CD4-positive, alpha-beta memory T cell (primary cell): ENCODE measurements at regions not wholly inside any gene's neighbourhood (a gene's known extent, or its start where the extent isn't known, plus 50 kb on each side); places are given as distances from the start of the nearest gene placed in this dataset.

Experiments used
- CTCF ChIA-PET: fragments of 350-600 bp; sonication (Branson Sonifier 250); formaldehyde crosslinking; loops from one replicate; lab custom pipeline; 2021; ENCODE audit warnings: inconsistent platforms; ENCODE audit not compliant: partially characterized antibody; lab: Charles Lee
- POLR2A ChIA-PET: fragments of 350-600 bp; sonication (Branson Sonifier 250); formaldehyde crosslinking; loops from one replicate; lab custom pipeline; 2021; ENCODE audit not compliant: partially characterized antibody; lab: Charles Lee
- DNase-seq, 5 donors: peaks; one replicate each; pipeline versions ENCODE4 v3.0.0 to v3.0.0-alpha.2; 2020 to 2022; ENCODE audit warnings: mixed read lengths in 1 of 5
- H3K27ac ChIP-seq: one replicate; pipeline ENCODE4 v1.7.0; 2013; ENCODE audit warnings: low read depth, low read length
- H3K27me3 ChIP-seq: 2 replicates; pipeline ENCODE4 v1.7.0; 2013; ENCODE audit warnings: mild to moderate bottlenecking, low read length, moderate library complexity; ENCODE audit not compliant: insufficient read depth
- H3K36me3 ChIP-seq: 2 replicates; pipeline ENCODE4 v1.7.0; 2013; ENCODE audit warnings: mild to moderate bottlenecking, low read length, moderate library complexity; ENCODE audit not compliant: insufficient read depth
- H3K4me1 ChIP-seq: 2 replicates; pipeline ENCODE4 v1.7.0; 2013; ENCODE audit warnings: mild to moderate bottlenecking, low read length, moderate library complexity; ENCODE audit not compliant: insufficient read depth
- H3K4me3 ChIP-seq, 2 donors: one replicate each; pipeline ENCODE4 v1.7.0; 2013; ENCODE audit warnings: low read length in 2 of 2, mild to moderate bottlenecking in 1 of 2
- H3K9me3 ChIP-seq, 2 donors: one replicate each; pipeline ENCODE4 v1.7.0; 2013; ENCODE audit warnings: low read length in 2 of 2, control low read depth in 1 of 2; ENCODE audit not compliant: control insufficient read depth in 1 of 2
- H3K27ac Mint-ChIP-seq, 7 donors: one replicate each; pipeline ENCODE4 v1.8.0; 2020 to 2021; ENCODE audit warnings: mixed read lengths in 7 of 7, mild to moderate bottlenecking in 6 of 7, inconsistent platforms in 3 of 7, moderate library complexity in 3 of 7
- H3K27me3 Mint-ChIP-seq, 2 donors: one replicate each; pipeline ENCODE4 v1.8.0; 2020 to 2021; ENCODE audit warnings: mixed read lengths in 2 of 2
- H3K36me3 Mint-ChIP-seq, 2 donors: one replicate each; pipeline ENCODE4 v1.8.0; 2020 to 2021; ENCODE audit warnings: mixed read lengths in 2 of 2, inconsistent platforms in 1 of 2, mild to moderate bottlenecking in 1 of 2
- H3K4me1 Mint-ChIP-seq, 4 donors: one replicate each; pipeline ENCODE4 v1.8.0; 2020 to 2021; ENCODE audit warnings: mixed read lengths in 4 of 4, mild to moderate bottlenecking in 1 of 4
- H3K4me3 Mint-ChIP-seq, 8 donors: one replicate each; pipeline ENCODE4 v1.8.0; 2020 to 2021; ENCODE audit warnings: mixed read lengths in 8 of 8, mild to moderate bottlenecking in 7 of 8, moderate library complexity in 6 of 8, inconsistent platforms in 3 of 8
- H3K9me3 Mint-ChIP-seq, 8 donors: one replicate each; pipeline ENCODE4 v1.8.0; 2020 to 2021; ENCODE audit warnings: mixed read lengths in 8 of 8, mild to moderate bottlenecking in 5 of 8, inconsistent platforms in 3 of 8, moderate library complexity in 1 of 8
- intact Hi-C: fragments of 100-400 bp; cut with micrococcal nuclease; formaldehyde crosslinking; loops from one replicate; pipeline ENCODE4 v1.15.1; 2023

GRCh38 chr3:20668411-20668810 is 482.4 kb upstream of the SGO1 start:
- Mint-ChIP-seq H3K9me3 (peaks cover 2 to 52% (median 10%) of the 10 kb centered on the region in 8 donors), H3K27ac (no peak overlapping the region), H3K4me3 (no peak overlapping the region), H3K36me3 (peaks cover 3 to 4% of the 10 kb centered on the region in 2 donors), H3K4me1 (no peaks in the 10 kb centered on the region), H3K27me3 (no peaks in the 10 kb centered on the region)
- no peaks in the 10 kb centered on the region for H3K27me3 ChIP-seq
- H3K4me1 ChIP-seq, result no peaks in the 10 kb centered on the region
- H3K27ac ChIP-seq, result no peak overlapping the region
- intact Hi-C loops, result no loop called here
- DNase-seq, result no peak
- H3K36me3 ChIP-seq, result no peaks in the 10 kb centered on the region
- H3K9me3 ChIP-seq, result no peaks in the 10 kb centered on the region
- no peak overlapping the region for H3K4me3 ChIP-seq
- CTCF ChIA-PET, result no interaction called here
- POLR2A ChIA-PET, result no interaction called here

DNA sequence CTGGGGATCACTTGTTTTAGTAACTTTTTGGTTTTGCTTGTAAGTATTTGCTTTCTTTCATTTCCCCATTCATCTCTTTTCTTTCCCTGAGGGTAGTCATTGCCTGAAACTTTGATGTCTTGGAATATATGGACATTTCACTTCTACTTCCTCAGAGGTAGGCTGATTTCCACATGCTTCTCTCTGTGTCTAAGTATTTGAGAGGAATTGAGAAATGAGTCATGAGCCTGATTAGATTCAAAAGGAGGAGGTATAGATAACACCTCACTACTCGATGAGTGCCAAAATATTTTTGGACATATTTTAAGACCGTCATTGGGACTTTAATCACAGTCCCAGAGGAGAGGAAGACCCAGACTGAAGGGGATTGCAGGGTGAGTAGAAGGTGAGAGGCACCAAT is 480.1 kb upstream of the SGO1 start:
- peaks cover 0 to 37% (median 15%) of the 10 kb centered on the region in 8 donors for H3K9me3 Mint-ChIP-seq
- no peak overlapping the region for H3K27ac Mint-ChIP-seq
- H3K4me1 Mint-ChIP-seq, result no peaks in the 10 kb centered on the region
- no peak for DNase-seq
- H3K27me3 ChIP-seq, result no peaks in the 10 kb centered on the region
- intact Hi-C loops, result no loop called here
- POLR2A ChIA-PET, result no interaction called here
- no peaks in the 10 kb centered on the region for H3K4me1 ChIP-seq
- H3K36me3 Mint-ChIP-seq, result no peaks in the 10 kb centered on the region
- no peaks in the 10 kb centered on the region for H3K27me3 Mint-ChIP-seq
- CTCF ChIA-PET, result no interaction called here
- no peaks in the 10 kb centered on the region for H3K9me3 ChIP-seq
- H3K36me3 ChIP-seq, result no peaks in the 10 kb centered on the region
- H3K4me3 Mint-ChIP-seq, result no peak overlapping the region
- H3K4me3 ChIP-seq, result no peak overlapping the region
- no peak overlapping the region for H3K27ac ChIP-seq

- Mint-ChIP-seq H3K27me3 (no peaks in the 10 kb centered on the region), H3K4me1 (no peaks in the 10 kb centered on the region), H3K9me3 (peaks cover 0 to 49% (median 29%) of the 10 kb centered on the region in 8 donors), H3K27ac (peak overlapping the region in 1 of 7 donors; percentile 25), H3K4me3 (no peak overlapping the region), H3K36me3 (no peaks in the 10 kb centered on the region)
- POLR2A ChIA-PET, result no interaction called here
- no peak overlapping the region for H3K27ac ChIP-seq
- H3K36me3 ChIP-seq, result no peaks in the 10 kb centered on the region
- no peaks in the 10 kb centered on the region for H3K9me3 ChIP-seq
- DNase-seq, result no peak
- intact Hi-C loops, result no loop called here
- CTCF ChIA-PET, result no interaction called here
- no peaks in the 10 kb centered on the region for H3K4me1 ChIP-seq
- H3K4me3 ChIP-seq, result no peak overlapping the region
- H3K27me3 ChIP-seq, result no peaks in the 10 kb centered on the region
Observed at GRCh38 chr3:20658491-20658890, 472.5 kb upstream of the SGO1 start.

DNA sequence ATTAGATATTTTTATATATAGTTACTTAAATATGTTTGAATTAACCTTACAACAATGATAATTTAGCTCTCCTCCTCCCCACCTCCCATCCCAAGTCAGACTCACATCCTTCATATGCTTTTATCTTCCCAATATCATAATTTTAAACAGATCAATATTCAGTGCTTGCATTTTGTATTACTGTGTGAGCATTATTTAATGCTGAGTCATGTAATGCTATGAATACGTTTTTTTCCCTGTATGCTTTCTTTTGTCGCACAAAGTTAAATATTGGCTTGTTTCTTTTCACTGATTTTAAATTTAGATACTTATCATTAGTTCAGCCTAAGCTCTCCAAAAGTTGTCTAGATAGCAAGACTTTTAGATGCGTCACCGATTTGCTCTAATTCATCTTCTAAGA is 471.6 kb upstream of the SGO1 start:
- H3K36me3 ChIP-seq, result no peaks in the 10 kb centered on the region
- H3K4me3 ChIP-seq, result no peak overlapping the region
- H3K4me3 Mint-ChIP-seq, result no peak overlapping the region
- no peaks in the 10 kb centered on the region for H3K4me1 Mint-ChIP-seq
- no peak overlapping the region for H3K27ac Mint-ChIP-seq
- intact Hi-C loops, result no loop called here
- ChIA-PET POLR2A (no interaction called here), CTCF (no interaction called here)
- no peaks in the 10 kb centered on the region for H3K36me3 Mint-ChIP-seq
- no peak overlapping the region for H3K27ac ChIP-seq
- no peaks in the 10 kb centered on the region for H3K27me3 Mint-ChIP-seq
- H3K4me1 ChIP-seq, result no peaks in the 10 kb centered on the region
- no peaks in the 10 kb centered on the region for H3K27me3 ChIP-seq
- peaks cover 0 to 43% (median 28%) of the 10 kb centered on the region in 8 donors for H3K9me3 Mint-ChIP-seq
- H3K9me3 ChIP-seq, result no peaks in the 10 kb centered on the region
- no peak for DNase-seq

- intact Hi-C loops, result no loop called here
- no peak for DNase-seq
- no peaks in the 10 kb centered on the region for H3K4me1 ChIP-seq
- CTCF ChIA-PET, result no interaction called here
- POLR2A ChIA-PET, result no interaction called here
- H3K36me3 Mint-ChIP-seq, result no peaks in the 10 kb centered on the region
- H3K36me3 ChIP-seq, result no peaks in the 10 kb centered on the region
- H3K4me3 ChIP-seq, result no peak overlapping the region
- no peaks in the 10 kb centered on the region for H3K27me3 Mint-ChIP-seq
- no peak overlapping the region for H3K27ac ChIP-seq
- no peaks in the 10 kb centered on the region for H3K27me3 ChIP-seq
- H3K9me3 ChIP-seq, result no peaks in the 10 kb centered on the region
- H3K4me1 Mint-ChIP-seq, result no peaks in the 10 kb centered on the region
- peaks cover 0 to 41% (median 14%) of the 10 kb centered on the region in 8 donors for H3K9me3 Mint-ChIP-seq
- no peak overlapping the region for H3K27ac Mint-ChIP-seq
- H3K4me3 Mint-ChIP-seq, result no peak overlapping the region
Observed at GRCh38 chr3:20652231-20652986, 466.4 kb upstream of the SGO1 start.

DNA sequence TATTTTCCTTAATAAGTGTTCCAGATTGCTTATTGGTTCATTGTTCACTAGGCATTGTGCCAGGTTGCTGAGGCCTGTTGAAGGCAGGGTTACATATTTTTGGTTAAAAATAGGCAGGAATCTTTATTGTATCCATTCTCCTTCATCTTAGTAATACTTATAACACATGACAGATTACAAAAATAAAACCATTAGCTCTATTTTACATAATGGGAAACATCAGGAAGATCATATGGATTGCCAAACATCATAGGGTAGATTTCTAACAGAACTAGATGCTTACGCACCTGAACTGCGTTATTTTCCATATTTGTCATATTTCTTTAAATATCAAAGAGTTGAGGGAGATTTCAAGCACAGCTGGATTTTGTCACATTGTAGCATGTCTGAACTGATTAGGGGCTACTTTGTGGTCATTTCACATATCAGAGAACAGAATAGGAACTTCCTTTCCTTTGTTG is 462.9 kb upstream of the SGO1 start:
- Mint-ChIP-seq H3K9me3 (peaks cover 0 to 46% (median 15%) of the 10 kb centered on the region in 8 donors), H3K27ac (no peak overlapping the region), H3K36me3 (no peaks in the 10 kb centered on the region), H3K27me3 (no peaks in the 10 kb centered on the region), H3K4me1 (no peaks in the 10 kb centered on the region), H3K4me3 (no peak overlapping the region)
- ChIA-PET CTCF (no interaction called here), POLR2A (no interaction called here)
- no peaks in the 10 kb centered on the region for H3K4me1 ChIP-seq
- H3K4me3 ChIP-seq, result no peak overlapping the region
- no peak for DNase-seq
- H3K27ac ChIP-seq, result no peak overlapping the region
- H3K36me3 ChIP-seq, result no peaks in the 10 kb centered on the region
- no peaks in the 10 kb centered on the region for H3K9me3 ChIP-seq
- intact Hi-C loops, result no loop called here
- no peaks in the 10 kb centered on the region for H3K27me3 ChIP-seq

DNA sequence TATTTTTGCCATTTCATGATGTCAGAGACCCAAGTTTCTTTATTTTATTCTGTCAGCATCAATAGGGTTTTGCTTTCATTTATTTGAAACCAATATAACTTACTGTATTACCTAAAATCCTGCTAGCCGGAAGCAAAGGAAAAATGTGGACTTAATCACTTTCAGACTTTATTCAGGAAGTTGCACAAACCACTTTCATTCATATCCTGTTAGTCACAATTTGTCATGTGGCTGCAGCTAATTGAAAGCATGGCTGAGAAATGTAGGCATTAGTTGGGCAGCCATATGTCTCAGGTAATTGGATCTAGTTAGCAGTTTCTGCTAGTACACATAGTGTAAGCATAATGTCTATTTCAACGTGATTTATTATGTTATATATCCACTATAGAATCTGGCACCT is 462.3 kb upstream of the SGO1 start:
- ChIA-PET CTCF (no interaction called here), POLR2A (no interaction called here)
- H3K9me3 ChIP-seq, result no peaks in the 10 kb centered on the region
- H3K27me3 Mint-ChIP-seq, result no peaks in the 10 kb centered on the region
- H3K36me3 Mint-ChIP-seq, result no peaks in the 10 kb centered on the region
- intact Hi-C loops, result no loop called here
- no peak for DNase-seq
- no peak overlapping the region for H3K4me3 ChIP-seq
- no peaks in the 10 kb centered on the region for H3K27me3 ChIP-seq
- H3K9me3 Mint-ChIP-seq, result peaks cover 0 to 47% (median 14%) of the 10 kb centered on the region in 8 donors
- H3K27ac ChIP-seq, result no peak overlapping the region
- H3K36me3 ChIP-seq, result no peaks in the 10 kb centered on the region
- no peaks in the 10 kb centered on the region for H3K4me1 Mint-ChIP-seq
- H3K4me3 Mint-ChIP-seq, result no peak overlapping the region
- H3K4me1 ChIP-seq, result no peaks in the 10 kb centered on the region
- no peak overlapping the region for H3K27ac Mint-ChIP-seq
